Cardiac muscle cell (in vitro differentiated cells and primary cell): ENCODE measurements at regions not wholly inside any gene's neighbourhood (a gene's known extent, or its start where the extent isn't known, plus 50 kb on each side); places are given as distances from the start of the nearest gene placed in this dataset.

Source experiments
- DNase-seq, 2 donors: peaks; one replicate each; pipeline versions ENCODE4 v3.0.0 to v3.0.0-alpha.2; 2010 to 2017; ENCODE audit warnings: low read depth in 1 of 2, low spot score in 1 of 2
- H3K27ac ChIP-seq: fragments of 200-600 bp; sonication (generic); 2 replicates; pipeline ENCODE4 v1.5.1; 2016
- H3K27me3 ChIP-seq: fragments of 200-600 bp; sonication (generic); 2 replicates; pipeline ENCODE4 v1.6.0; 2016; ENCODE audit warnings: control low read depth
- H3K36me3 ChIP-seq: fragments of 200-600 bp; sonication (generic); 2 replicates; pipeline ENCODE4 v1.5.1; 2016; ENCODE audit warnings: control low read depth
- H3K4me1 ChIP-seq: fragments of 200-600 bp; sonication (generic); 2 replicates; pipeline ENCODE4 v1.8.1; 2017; ENCODE audit warnings: low read depth, mild to moderate bottlenecking, mixed run types
- H3K4me3 ChIP-seq: fragments of 200-600 bp; sonication (generic); 2 replicates; pipeline ENCODE4 v1.5.1; 2016; ENCODE audit warnings: mild to moderate bottlenecking
- H3K9me3 ChIP-seq: fragments of 200-600 bp; sonication (generic); 2 replicates; pipeline ENCODE4 v1.5.1; 2017; ENCODE audit warnings: low read depth, mild to moderate bottlenecking, control low read depth
- TF ChIP-seq, protein P1 (sequence below): IDR thresholded peaks from 2 replicates; pipeline ENCODE4 v1.5.1; 2012; ENCODE audit warnings: low read depth, mild to moderate bottlenecking, low read length

DNA sequence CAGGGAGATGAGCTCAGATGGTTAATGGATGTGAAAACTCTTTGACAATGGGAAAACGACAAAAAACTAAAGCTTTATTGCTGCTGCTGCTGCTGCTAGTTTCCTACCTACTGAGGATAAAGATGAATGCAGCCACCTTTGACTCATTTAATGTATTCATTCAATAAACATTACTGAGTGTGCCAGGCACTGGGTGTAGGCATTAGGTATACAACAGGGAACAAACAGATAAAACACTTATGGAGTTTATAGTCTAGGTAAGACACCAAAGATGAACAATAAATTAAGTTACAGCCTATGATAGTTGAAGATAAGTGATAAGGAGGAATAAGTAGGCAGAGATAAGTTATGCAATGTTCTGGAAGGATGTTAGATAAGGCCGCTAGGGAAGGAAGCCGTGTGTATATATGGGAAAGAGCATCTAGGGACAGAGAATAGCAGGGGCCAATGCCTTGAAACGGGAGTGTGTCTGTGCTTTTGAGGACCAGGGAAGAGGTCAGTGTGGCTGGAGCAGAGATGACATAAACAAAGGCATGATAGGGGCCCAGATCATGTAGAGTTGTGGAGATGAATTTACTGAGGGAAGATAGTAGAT is 477.6 kb downstream of the NTRK2 start:
- DNase-seq = no peak
- TF ChIP-seq, protein P1, sequence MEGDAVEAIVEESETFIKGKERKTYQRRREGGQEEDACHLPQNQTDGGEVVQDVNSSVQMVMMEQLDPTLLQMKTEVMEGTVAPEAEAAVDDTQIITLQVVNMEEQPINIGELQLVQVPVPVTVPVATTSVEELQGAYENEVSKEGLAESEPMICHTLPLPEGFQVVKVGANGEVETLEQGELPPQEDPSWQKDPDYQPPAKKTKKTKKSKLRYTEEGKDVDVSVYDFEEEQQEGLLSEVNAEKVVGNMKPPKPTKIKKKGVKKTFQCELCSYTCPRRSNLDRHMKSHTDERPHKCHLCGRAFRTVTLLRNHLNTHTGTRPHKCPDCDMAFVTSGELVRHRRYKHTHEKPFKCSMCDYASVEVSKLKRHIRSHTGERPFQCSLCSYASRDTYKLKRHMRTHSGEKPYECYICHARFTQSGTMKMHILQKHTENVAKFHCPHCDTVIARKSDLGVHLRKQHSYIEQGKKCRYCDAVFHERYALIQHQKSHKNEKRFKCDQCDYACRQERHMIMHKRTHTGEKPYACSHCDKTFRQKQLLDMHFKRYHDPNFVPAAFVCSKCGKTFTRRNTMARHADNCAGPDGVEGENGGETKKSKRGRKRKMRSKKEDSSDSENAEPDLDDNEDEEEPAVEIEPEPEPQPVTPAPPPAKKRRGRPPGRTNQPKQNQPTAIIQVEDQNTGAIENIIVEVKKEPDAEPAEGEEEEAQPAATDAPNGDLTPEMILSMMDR = no peak
- peaks cover 7% of the 10 kb centered on the region for H3K4me1 ChIP-seq
- no peaks in the 10 kb centered on the region for H3K36me3 ChIP-seq
- no peaks in the 10 kb centered on the region for H3K9me3 ChIP-seq
- H3K27me3 ChIP-seq = peaks cover 5% of the 10 kb centered on the region
- H3K4me3 ChIP-seq = no peak overlapping the region
- H3K27ac ChIP-seq = no peak overlapping the region

DNA sequence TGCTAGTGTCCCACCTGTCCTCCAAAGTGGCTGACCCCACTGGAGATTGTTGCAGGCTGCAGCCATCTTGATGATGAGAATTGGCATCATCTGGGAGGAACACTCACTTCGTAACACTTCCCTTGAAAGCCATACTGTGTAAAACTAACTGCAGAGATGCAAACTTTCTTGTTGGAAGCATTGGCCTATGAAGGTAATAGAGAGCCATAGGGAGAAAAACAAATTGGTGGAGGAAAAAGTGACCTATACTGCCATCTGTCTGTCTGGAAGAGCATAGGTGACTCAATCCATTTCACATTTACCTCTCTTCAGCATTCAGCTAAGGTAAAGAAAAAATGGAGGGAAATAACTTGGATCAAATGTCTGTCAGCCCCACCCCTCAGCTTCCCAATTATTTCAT is 473.4 kb downstream of the NTRK2 start:
- Histone ChIP-seq H3K9me3 (no peaks in the 10 kb centered on the region), H3K4me3 (no peak overlapping the region), H3K4me1 (no peaks in the 10 kb centered on the region), H3K27ac (no peak overlapping the region), H3K36me3 (no peaks in the 10 kb centered on the region), H3K27me3 (peaks cover 5% of the 10 kb centered on the region)
- DNase-seq = peak; percentile 14 to 26
- TF ChIP-seq, protein P1 = peak; percentile 35

DNA sequence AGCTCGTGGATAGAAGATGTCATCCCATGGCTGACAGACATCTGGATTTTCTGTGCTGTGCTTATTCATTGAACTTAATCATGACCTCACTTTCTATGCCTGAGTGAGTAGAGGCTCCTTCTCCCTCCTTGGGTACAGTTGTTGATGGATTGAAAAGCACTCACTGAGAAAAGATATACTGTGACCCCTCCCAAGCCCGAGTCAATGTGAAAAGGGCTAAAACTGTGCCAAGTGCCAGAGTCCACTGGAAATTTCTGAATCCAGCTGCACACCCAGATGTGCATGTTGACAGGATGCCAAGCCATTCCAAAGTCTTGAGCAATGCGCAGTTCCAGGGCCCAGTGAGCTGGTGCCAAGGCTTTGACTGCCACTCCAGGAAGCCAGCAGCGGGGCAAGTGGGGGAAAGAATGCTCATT is 473.0 kb downstream of the NTRK2 start:
- TF ChIP-seq, protein P1 = no peak
- Histone ChIP-seq H3K9me3 (no peaks in the 10 kb centered on the region), H3K36me3 (no peaks in the 10 kb centered on the region), H3K27me3 (peaks cover 5% of the 10 kb centered on the region), H3K27ac (no peak overlapping the region), H3K4me1 (no peaks in the 10 kb centered on the region), H3K4me3 (no peak overlapping the region)
- DNase-seq = peak in 1 of 2 donors; percentile 36

DNA sequence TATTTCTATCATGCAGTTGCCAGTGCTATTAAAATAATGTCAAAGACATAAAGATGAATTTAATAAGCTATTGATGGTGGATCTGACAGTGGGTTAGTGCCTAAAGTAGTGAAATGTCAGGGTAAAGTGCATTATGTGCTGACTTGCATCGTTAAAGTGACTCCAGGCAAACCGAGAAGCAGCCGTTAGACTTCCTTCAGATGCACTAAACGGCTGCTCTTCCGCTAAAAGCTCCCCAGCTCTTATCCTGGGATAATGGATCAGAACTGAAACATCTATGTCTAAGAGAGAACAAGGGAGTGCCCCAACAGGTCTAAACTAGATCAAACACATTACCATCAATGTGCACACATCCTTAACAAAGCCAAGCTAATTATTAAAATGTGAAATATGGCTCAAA is 468.2 kb downstream of the NTRK2 start:
- H3K4me3 ChIP-seq = no peak overlapping the region
- TF ChIP-seq, protein P1 = no peak
- no peaks in the 10 kb centered on the region for H3K4me1 ChIP-seq
- no peaks in the 10 kb centered on the region for H3K9me3 ChIP-seq
- H3K27ac ChIP-seq = no peak overlapping the region
- DNase-seq = no peak
- no peaks in the 10 kb centered on the region for H3K36me3 ChIP-seq
- no peaks in the 10 kb centered on the region for H3K27me3 ChIP-seq

DNA sequence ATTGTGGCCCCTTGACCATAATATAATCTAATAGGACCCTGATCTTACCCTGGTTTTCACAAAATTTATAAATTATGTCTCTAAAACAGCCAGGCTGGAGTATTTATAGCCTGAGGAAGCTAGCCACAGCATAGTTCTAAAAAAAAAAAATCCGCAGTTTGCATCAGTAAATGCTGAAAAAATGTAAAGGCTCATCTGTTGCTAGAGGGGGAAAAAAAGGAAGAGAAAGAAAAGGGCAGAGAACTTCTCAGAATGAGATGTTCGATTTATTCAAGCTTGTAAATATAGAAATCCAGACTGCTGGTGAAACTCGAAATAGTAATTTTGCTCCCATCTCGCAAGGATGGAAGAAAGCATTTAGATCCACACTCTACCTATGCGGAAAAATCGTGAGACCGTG is 467.5 kb downstream of the NTRK2 start:
- DNase-seq = no peak

More for the DNA sequence above, 467.5 kb downstream of the NTRK2 start:
- Histone ChIP-seq H3K4me3 (no peak overlapping the region), H3K27me3 (no peaks in the 10 kb centered on the region), H3K4me1 (no peaks in the 10 kb centered on the region), H3K36me3 (no peaks in the 10 kb centered on the region), H3K9me3 (no peaks in the 10 kb centered on the region), H3K27ac (no peak overlapping the region)
- TF ChIP-seq, protein P1 = no peak
